ENCODE measurements at regions not wholly inside any gene's neighbourhood (a gene's known extent, or its start where the extent isn't known, plus 50 kb on each side); places are given as distances from the start of the nearest gene placed in this dataset.

DNA sequence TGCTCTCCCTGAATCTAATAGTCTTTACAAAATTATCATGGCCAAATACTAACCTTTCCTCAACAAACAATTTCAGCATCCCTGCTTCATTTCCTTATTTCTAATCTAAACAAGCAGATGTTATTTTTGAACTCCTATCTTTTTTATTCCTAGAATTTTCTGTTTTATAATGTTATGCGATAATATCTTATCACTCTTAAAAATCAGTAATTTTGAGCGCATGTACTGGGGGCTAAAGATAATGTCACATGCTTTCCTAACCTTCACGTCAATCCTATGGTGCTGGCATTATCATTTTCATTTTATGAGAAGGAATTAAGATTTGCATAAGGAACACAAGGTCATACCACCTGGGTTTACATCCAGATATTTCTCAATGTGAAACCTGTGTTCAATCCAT lies 648.0 kb downstream of the BRINP1 start (continued):
- TF ChIP-seq EZH2 (IDR thresholded peaks at IDR 0.05; ENCODE audit: low read depth, unreplicated experiment), result no peak
- TF ChIP-seq CREB1 (CRISPR knock-in tag; IDR thresholded peaks at IDR 0.05; ENCODE audit: low read depth), result no peak
- no peak for TF ChIP-seq NANOG (IDR thresholded peaks at IDR 0.05; ENCODE audit: borderline replicate concordance)
- TF ChIP-seq STAT1 (IDR thresholded peaks at IDR 0.05; ENCODE audit: unreplicated experiment), result no peak
- TF ChIP-seq POLR2AphosphoS5 (IDR thresholded peaks at IDR 0.05; ENCODE audit: low read depth), result no peak
- no peak for TF ChIP-seq REST (IDR thresholded peaks at IDR 0.05; ENCODE audit: unreplicated experiment)
- TF ChIP-seq ETS1 (IDR thresholded peaks at IDR 0.05), result no peak
- TF ChIP-seq ZNF331 (CRISPR knock-in tag; IDR thresholded peaks at IDR 0.05; ENCODE audit: low read depth), result no peak
- no peak for TF ChIP-seq CTCF (conservative IDR thresholded peaks at IDR 0.05; ENCODE audit: low read depth in 2 of 2)

DNA sequence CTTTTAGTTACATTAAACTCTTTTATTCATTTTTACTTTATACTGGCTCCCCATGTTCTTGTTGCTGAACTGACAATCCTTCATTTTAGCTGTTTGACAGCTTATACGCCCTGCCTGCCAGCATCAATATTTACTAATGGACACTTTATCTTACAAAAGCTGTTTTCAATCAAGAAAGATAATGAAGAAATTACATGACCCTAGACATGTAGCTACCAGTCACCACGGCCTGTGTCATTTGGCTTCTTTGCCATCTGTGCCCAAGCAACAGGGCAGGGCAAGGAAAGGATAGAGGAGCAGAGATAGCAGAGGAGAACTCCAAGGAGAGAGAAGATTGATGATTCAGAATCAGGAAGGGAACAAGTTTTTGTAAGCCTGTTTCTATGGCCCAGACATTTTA lies 647.3 kb downstream of the BRINP1 start:
- H3K4me3 Mint-ChIP-seq, result no peak overlapping the region
- no peak overlapping the region for H3K4me3 ChIP-seq
- H3K9me2 ChIP-seq (ENCODE audit: insufficient read depth), result peaks cover 14% of the 10 kb centered on the region
- TF ChIP-seq ETS1 (IDR thresholded peaks at IDR 0.05) (no peak), JUNB (IDR thresholded peaks at IDR 0.05; ENCODE audit: unreplicated experiment) (no peak), EZH2phosphoT487 (IDR thresholded peaks at IDR 0.05; ENCODE audit: unreplicated experiment) (no peak), STAT1 (IDR thresholded peaks at IDR 0.05; ENCODE audit: unreplicated experiment) (no peak)
- TF ChIP-seq, protein P1, sequence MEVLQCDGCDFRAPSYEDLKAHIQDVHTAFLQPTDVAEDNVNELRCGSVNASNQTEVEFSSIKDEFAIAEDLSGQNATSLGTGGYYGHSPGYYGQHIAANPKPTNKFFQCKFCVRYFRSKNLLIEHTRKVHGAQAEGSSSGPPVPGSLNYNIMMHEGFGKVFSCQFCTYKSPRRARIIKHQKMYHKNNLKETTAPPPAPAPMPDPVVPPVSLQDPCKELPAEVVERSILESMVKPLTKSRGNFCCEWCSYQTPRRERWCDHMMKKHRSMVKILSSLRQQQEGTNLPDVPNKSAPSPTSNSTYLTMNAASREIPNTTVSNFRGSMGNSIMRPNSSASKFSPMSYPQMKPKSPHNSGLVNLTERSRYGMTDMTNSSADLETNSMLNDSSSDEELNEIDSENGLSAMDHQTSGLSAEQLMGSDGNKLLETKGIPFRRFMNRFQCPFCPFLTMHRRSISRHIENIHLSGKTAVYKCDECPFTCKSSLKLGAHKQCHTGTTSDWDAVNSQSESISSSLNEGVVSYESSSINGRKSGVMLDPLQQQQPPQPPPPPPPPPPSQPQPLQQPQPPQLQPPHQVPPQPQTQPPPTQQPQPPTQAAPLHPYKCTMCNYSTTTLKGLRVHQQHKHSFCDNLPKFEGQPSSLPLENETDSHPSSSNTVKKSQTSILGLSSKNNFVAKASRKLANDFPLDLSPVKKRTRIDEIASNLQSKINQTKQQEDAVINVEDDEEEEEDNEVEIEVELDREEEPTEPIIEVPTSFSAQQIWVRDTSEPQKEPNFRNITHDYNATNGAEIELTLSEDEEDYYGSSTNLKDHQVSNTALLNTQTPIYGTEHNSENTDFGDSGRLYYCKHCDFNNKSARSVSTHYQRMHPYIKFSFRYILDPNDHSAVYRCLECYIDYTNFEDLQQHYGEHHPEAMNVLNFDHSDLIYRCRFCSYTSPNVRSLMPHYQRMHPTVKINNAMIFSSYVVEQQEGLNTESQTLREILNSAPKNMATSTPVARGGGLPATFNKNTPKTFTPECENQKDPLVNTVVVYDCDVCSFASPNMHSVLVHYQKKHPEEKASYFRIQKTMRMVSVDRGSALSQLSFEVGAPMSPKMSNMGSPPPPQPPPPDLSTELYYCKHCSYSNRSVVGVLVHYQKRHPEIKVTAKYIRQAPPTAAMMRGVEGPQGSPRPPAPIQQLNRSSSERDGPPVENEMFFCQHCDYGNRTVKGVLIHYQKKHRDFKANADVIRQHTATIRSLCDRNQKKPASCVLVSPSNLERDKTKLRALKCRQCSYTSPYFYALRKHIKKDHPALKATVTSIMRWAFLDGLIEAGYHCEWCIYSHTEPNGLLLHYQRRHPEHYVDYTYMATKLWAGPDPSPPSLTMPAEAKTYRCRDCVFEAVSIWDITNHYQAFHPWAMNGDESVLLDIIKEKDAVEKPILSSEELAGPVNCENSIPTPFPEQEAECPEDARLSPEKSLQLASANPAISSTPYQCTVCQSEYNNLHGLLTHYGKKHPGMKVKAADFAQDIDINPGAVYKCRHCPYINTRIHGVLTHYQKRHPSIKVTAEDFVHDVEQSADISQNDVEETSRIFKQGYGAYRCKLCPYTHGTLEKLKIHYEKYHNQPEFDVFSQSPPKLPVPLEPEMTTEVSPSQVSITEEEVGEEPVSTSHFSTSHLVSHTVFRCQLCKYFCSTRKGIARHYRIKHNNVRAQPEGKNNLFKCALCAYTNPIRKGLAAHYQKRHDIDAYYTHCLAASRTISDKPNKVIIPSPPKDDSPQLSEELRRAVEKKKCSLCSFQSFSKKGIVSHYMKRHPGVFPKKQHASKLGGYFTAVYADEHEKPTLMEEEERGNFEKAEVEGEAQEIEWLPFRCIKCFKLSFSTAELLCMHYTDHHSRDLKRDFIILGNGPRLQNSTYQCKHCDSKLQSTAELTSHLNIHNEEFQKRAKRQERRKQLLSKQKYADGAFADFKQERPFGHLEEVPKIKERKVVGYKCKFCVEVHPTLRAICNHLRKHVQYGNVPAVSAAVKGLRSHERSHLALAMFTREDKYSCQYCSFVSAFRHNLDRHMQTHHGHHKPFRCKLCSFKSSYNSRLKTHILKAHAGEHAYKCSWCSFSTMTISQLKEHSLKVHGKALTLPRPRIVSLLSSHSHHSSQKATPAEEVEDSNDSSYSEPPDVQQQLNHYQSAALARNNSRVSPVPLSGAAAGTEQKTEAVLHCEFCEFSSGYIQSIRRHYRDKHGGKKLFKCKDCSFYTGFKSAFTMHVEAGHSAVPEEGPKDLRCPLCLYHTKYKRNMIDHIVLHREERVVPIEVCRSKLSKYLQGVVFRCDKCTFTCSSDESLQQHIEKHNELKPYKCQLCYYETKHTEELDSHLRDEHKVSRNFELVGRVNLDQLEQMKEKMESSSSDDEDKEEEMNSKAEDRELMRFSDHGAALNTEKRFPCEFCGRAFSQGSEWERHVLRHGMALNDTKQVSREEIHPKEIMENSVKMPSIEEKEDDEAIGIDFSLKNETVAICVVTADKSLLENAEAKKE (CRISPR knock-in tag; IDR thresholded peaks at IDR 0.05), result no peak
- H3K27ac ChIP-seq (ENCODE audit: low read depth), result no peak overlapping the region
- no peaks in the 10 kb centered on the region for H3K4me1 Mint-ChIP-seq
- no peaks in the 10 kb centered on the region for H3K9me3 Mint-ChIP-seq
- no peaks in the 10 kb centered on the region for H4K20me1 ChIP-seq (replicated peaks; ENCODE audit: insufficient read depth)
- no peaks in the 10 kb centered on the region for H3K27me3 ChIP-seq (ENCODE audit: insufficient read depth)
- H2AFZ ChIP-seq, result no peak overlapping the region
- no peaks in the 10 kb centered on the region for H3K4me1 ChIP-seq (ENCODE audit: insufficient read depth)
- no peaks in the 10 kb centered on the region for H3K36me3 ChIP-seq (ENCODE audit: insufficient read depth)
- H3K27me3 Mint-ChIP-seq (ENCODE audit: insufficient read depth, low read depth, poor library complexity), result no peaks in the 10 kb centered on the region
- no peak overlapping the region for H3K4me2 ChIP-seq
- H3F3A ChIP-seq (replicated peaks; ENCODE audit: low read depth), result no peaks in the 10 kb centered on the region
- no peak for ATAC-seq
- H3K36me3 Mint-ChIP-seq (ENCODE audit: low read depth), result no peaks in the 10 kb centered on the region
- no peaks in the 10 kb centered on the region for H3K79me2 ChIP-seq (replicated peaks; ENCODE audit: insufficient read depth)
- H3K27ac Mint-ChIP-seq, result no peak overlapping the region
- no peak for DNase-seq (ENCODE audit: low spot score)

All from GM23338 (cell line).